ENCODE measurements at regions not wholly inside any gene's neighbourhood (a gene's known extent, or its start where the extent isn't known, plus 50 kb on each side); places are given as distances from the start of the nearest gene placed in this dataset.

GRCh38 chr11:70863993-70864392, 388.4 kb downstream of the SHANK2 start:
- TF ChIP-seq EP300 (IDR thresholded peaks at IDR 0.05; ENCODE audit: borderline replicate concordance): no peak
- no peak for TF ChIP-seq MAX (IDR thresholded peaks at IDR 0.05)
- no peak for TF ChIP-seq CEBPB (IDR thresholded peaks at IDR 0.05)
- TF ChIP-seq RAD21 (IDR thresholded peaks at IDR 0.05; ENCODE audit: low read depth): no peak
- TF ChIP-seq USF1 (IDR thresholded peaks at IDR 0.05): no peak
- no peak for TF ChIP-seq TCF12 (IDR thresholded peaks at IDR 0.05; ENCODE audit: low read depth)
- TF ChIP-seq NFIC (IDR thresholded peaks at IDR 0.05): no peak
- TF ChIP-seq, protein P1, sequence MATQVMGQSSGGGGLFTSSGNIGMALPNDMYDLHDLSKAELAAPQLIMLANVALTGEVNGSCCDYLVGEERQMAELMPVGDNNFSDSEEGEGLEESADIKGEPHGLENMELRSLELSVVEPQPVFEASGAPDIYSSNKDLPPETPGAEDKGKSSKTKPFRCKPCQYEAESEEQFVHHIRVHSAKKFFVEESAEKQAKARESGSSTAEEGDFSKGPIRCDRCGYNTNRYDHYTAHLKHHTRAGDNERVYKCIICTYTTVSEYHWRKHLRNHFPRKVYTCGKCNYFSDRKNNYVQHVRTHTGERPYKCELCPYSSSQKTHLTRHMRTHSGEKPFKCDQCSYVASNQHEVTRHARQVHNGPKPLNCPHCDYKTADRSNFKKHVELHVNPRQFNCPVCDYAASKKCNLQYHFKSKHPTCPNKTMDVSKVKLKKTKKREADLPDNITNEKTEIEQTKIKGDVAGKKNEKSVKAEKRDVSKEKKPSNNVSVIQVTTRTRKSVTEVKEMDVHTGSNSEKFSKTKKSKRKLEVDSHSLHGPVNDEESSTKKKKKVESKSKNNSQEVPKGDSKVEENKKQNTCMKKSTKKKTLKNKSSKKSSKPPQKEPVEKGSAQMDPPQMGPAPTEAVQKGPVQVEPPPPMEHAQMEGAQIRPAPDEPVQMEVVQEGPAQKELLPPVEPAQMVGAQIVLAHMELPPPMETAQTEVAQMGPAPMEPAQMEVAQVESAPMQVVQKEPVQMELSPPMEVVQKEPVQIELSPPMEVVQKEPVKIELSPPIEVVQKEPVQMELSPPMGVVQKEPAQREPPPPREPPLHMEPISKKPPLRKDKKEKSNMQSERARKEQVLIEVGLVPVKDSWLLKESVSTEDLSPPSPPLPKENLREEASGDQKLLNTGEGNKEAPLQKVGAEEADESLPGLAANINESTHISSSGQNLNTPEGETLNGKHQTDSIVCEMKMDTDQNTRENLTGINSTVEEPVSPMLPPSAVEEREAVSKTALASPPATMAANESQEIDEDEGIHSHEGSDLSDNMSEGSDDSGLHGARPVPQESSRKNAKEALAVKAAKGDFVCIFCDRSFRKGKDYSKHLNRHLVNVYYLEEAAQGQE (IDR thresholded peaks at IDR 0.05; ENCODE audit: low read depth): no peak
- no peak for TF ChIP-seq TAF1 (IDR thresholded peaks at IDR 0.05; ENCODE audit: low read depth)
- TF ChIP-seq YY1 (IDR thresholded peaks at IDR 0.05; ENCODE audit: low read depth): no peak
- TF ChIP-seq EGR1 (IDR thresholded peaks at IDR 0.05): no peak
- TF ChIP-seq FOXM1 (IDR thresholded peaks at IDR 0.05; ENCODE audit: borderline replicate concordance, low read depth): no peak
- TF ChIP-seq TEAD4 (IDR thresholded peaks at IDR 0.05): no peak
